ENCODE measurements at regions not wholly inside any gene's neighbourhood (a gene's known extent, or its start where the extent isn't known, plus 50 kb on each side); places are given as distances from the start of the nearest gene placed in this dataset.

- Mint-ChIP-seq H3K36me3 (ENCODE audit: low read depth) (no peaks in the 10 kb centered on the region), H3K4me1 (no peaks in the 10 kb centered on the region), H3K4me3 (no peak overlapping the region), H3K27ac (no peak overlapping the region), H3K27me3 (no peaks in the 10 kb centered on the region), H3K9me3 (peaks cover 5% of the 10 kb centered on the region)
- ATAC-seq (ENCODE audit: low read depth) (no peak), DNase-seq (no peak)
- ChIA-PET CTCF (no interaction called here), POLR2A (no interaction called here)
- no peak for TF ChIP-seq CTCF (IDR thresholded peaks at IDR 0.05)
- intact Hi-C loops (cut with micrococcal nuclease) = no loop called here
Measured at GRCh38 chr13:81314461-81314860, 973.5 kb upstream of the SPRY2 start.

- Mint-ChIP-seq H3K9me3 (peaks cover 7% of the 10 kb centered on the region), H3K36me3 (ENCODE audit: low read depth) (no peaks in the 10 kb centered on the region), H3K27me3 (no peaks in the 10 kb centered on the region), H3K27ac (no peak overlapping the region), H3K4me3 (no peak overlapping the region), H3K4me1 (no peaks in the 10 kb centered on the region)
- ChIA-PET CTCF (no interaction called here), POLR2A (no interaction called here)
- intact Hi-C loops (cut with micrococcal nuclease) = no loop called here
- ATAC-seq (ENCODE audit: low read depth) (no peak), DNase-seq (no peak)
- no peak for TF ChIP-seq CTCF (IDR thresholded peaks at IDR 0.05)
Measured at GRCh38 chr13:81305928-81306327, 965.0 kb upstream of the SPRY2 start.

GRCh38 chr13:81304121-81304659 is 963.3 kb upstream of the SPRY2 start:
- Mint-ChIP-seq H3K27me3 (no peaks in the 10 kb centered on the region), H3K36me3 (ENCODE audit: low read depth) (no peaks in the 10 kb centered on the region)
- intact Hi-C loops (cut with micrococcal nuclease) = no loop called here

GRCh38 chr13:81302677-81303076 is 961.8 kb upstream of the SPRY2 start:
- Mint-ChIP-seq H3K36me3 (ENCODE audit: low read depth) (no peaks in the 10 kb centered on the region), H3K27ac (no peak overlapping the region), H3K27me3 (no peaks in the 10 kb centered on the region), H3K9me3 (peaks cover 7% of the 10 kb centered on the region), H3K4me1 (no peaks in the 10 kb centered on the region), H3K4me3 (no peak overlapping the region)
- POLR2A ChIA-PET = no interaction called here
- CTCF ChIA-PET = no interaction called here
- DNase-seq (no peak), ATAC-seq (ENCODE audit: low read depth) (no peak)
- intact Hi-C loops (cut with micrococcal nuclease) = no loop called here
- no peak for TF ChIP-seq CTCF (IDR thresholded peaks at IDR 0.05)

More at GRCh38 chr13:81304121-81304659, 963.3 kb upstream of the SPRY2 start:
- TF ChIP-seq CTCF (IDR thresholded peaks at IDR 0.05) = no peak
- POLR2A ChIA-PET = no interaction called here
- CTCF ChIA-PET = no interaction called here
- ATAC-seq (ENCODE audit: low read depth) = no peak
- no peak for DNase-seq
- Mint-ChIP-seq H3K4me1 (no peaks in the 10 kb centered on the region), H3K9me3 (peaks cover 7% of the 10 kb centered on the region), H3K4me3 (no peak overlapping the region), H3K27ac (no peak overlapping the region)

GRCh38 chr13:81302125-81302524 is 961.2 kb upstream of the SPRY2 start:
- DNase-seq (no peak), ATAC-seq (ENCODE audit: low read depth) (no peak)
- Mint-ChIP-seq H3K27me3 (no peaks in the 10 kb centered on the region), H3K4me1 (no peaks in the 10 kb centered on the region), H3K27ac (no peak overlapping the region), H3K36me3 (ENCODE audit: low read depth) (no peaks in the 10 kb centered on the region), H3K4me3 (no peak overlapping the region), H3K9me3 (peaks cover 5% of the 10 kb centered on the region)
- no peak for TF ChIP-seq CTCF (IDR thresholded peaks at IDR 0.05)
- intact Hi-C loops (cut with micrococcal nuclease) = no loop called here
- ChIA-PET POLR2A (no interaction called here), CTCF (no interaction called here)
